HAP-1 (cell line): ENCODE measurements at regions not wholly inside any gene's neighbourhood (a gene's known extent, or its start where the extent isn't known, plus 50 kb on each side); places are given as distances from the start of the nearest gene placed in this dataset.

ENCODE experiments used
- DNase-seq, 2 experiments: peaks; one replicate each; pipeline ENCODE4 v3.0.0-alpha.2; 2016 to 2020; ENCODE audit warnings: low spot score in 2 of 2
- H3K27me3 ChIP-seq: fragments of 250-450 bp; sonication (Bioruptor Pico); 2 replicates; pipeline ENCODE4 v1.5.1; 2020; ENCODE audit warnings: low read depth, mild to moderate bottlenecking, moderate library complexity
- H3K36me3 ChIP-seq: fragments of 250-450 bp; sonication (Bioruptor Pico); replicated peaks from 2 replicates; pipeline ENCODE4 v1.5.1; 2020; ENCODE audit warnings: mild to moderate bottlenecking
- H3K4me1 ChIP-seq: fragments of 250-450 bp; sonication (Bioruptor Pico); 2 replicates; pipeline ENCODE4 v1.5.1; 2020; ENCODE audit warnings: mild to moderate bottlenecking
- H3K4me3 ChIP-seq: fragments of 250-450 bp; sonication (Bioruptor Pico); 2 replicates; pipeline ENCODE4 v1.5.1; 2020; ENCODE audit warnings: mild to moderate bottlenecking, moderate library complexity
- H3K9me3 ChIP-seq: fragments of 250-450 bp; sonication (Bioruptor Pico); 2 replicates; pipeline ENCODE4 v1.5.1; 2020; ENCODE audit warnings: mild to moderate bottlenecking, moderate library complexity
- in situ Hi-C: fragments of 300-500 bp; cut with MboI; formaldehyde crosslinking; loops from 3 replicates; pipeline ENCODE4 v1.14.3; 2020; ENCODE audit warnings: low sequenced_read_pairs, inconsistent platforms, mixed read lengths

DNA sequence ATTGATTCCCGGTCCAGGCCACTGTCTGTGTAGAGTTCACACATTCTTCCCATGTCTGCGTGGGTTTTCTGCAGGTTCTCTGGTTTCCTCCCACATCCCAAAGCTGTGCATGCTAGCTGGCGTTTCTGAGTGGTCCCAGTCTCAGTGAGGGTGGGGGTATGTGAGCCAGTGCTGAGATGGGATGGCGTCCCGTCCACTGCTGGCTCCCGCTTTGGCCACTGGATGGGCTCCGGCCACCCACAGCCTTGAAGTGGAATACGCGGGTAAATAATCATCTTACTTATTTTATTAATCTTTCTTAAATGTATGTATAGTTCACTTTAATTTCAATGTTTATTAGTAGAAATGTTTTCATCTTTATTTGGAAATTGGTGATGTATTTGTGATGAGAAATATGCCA, 343.5 kb upstream of the MANEA start:
- DNase-seq, result no peak
- in situ Hi-C loops, result no loop called here
- H3K4me1 ChIP-seq, result peaks cover 8% of the 10 kb centered on the region

DNA sequence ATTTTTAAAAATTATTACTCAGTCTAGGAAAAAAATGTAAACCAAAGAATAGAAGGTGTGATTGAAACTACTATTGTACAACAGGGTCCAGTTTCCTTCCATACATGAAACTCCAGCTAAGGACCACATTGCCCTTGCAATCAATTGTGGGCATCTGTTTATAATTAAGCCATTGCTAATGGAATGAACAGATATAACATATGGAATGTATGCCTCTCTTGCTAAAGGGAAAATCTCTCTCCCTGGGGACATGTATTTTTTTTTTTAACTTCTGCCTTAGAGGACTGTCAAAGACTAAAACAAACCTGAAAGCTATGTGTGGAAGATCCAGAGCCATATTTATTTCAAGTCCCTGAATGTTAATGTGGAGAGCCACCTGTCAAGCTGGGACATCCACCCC, 336.8 kb upstream of the MANEA start:
- no peaks in the 10 kb centered on the region for H3K27me3 ChIP-seq
- in situ Hi-C loops, result no loop called here
- DNase-seq, result no peak
- no peaks in the 10 kb centered on the region for H3K9me3 ChIP-seq
- no peaks in the 10 kb centered on the region for H3K36me3 ChIP-seq
- no peak overlapping the region for H3K4me3 ChIP-seq
- no peaks in the 10 kb centered on the region for H3K4me1 ChIP-seq

More for the DNA sequence above, 343.5 kb upstream of the MANEA start:
- Histone ChIP-seq H3K4me3 (no peak overlapping the region), H3K9me3 (no peaks in the 10 kb centered on the region), H3K36me3 (no peaks in the 10 kb centered on the region), H3K27me3 (no peaks in the 10 kb centered on the region)

DNA sequence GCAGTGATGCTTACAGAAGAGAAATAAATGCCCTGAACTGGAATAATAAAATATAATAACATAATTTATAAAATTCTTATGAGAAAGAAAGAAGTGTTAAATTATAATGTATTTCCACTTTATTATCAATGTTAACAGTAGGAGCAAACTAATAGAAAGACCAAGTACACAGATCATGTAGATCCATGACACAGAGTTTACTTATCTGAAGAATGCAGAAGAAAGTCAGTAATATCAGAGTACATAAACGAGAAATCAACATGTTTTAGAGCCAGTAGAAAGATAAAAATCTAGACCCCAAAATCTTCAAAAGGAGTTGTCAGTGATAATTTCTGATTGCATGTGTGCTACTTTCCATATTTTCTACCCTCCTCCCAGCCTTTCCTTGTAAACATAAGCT, 334.8 kb upstream of the MANEA start:
- in situ Hi-C loops, result no loop called here
- no peak overlapping the region for H3K4me3 ChIP-seq

DNA sequence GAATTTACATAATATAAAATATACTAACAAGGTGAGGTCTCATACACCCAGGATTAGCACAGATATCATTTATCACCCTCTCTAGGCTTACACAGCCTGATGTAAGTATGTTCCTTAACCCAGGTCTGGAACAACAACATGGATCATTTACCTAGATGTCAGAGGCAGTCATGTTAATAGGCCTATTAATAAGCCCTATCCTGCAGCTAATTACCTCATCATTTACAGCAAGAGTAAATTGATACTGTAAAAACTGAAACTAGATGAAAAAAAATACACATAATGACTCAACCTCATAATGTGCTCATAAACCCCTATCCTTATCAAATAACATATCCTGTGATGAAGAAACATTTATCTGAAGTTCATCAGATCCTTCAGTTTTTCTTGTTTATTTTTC, 334.3 kb upstream of the MANEA start:
- in situ Hi-C loops, result no loop called here

More for the DNA sequence above, 334.8 kb upstream of the MANEA start:
- no peaks in the 10 kb centered on the region for H3K4me1 ChIP-seq
- DNase-seq, result no peak
- no peaks in the 10 kb centered on the region for H3K27me3 ChIP-seq
- no peaks in the 10 kb centered on the region for H3K9me3 ChIP-seq
- no peaks in the 10 kb centered on the region for H3K36me3 ChIP-seq

DNA sequence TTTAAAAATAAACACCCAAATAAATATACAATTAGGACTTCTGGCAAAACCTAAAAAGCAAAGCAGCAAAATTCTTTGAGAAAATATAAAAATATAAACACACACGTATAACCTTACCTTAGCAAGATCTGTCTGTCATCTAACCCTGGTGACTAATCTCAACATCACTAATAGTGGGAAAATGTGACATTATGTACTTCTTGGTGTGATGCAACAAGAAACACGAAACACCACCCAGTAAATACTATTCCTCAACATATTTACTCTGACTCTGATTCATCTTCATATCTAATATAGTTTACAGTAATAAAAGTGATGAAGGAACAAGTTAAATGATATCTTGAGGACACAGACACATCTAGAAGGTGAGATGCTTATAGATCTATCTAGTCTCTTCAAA, 332.6 kb upstream of the MANEA start:
- no peak overlapping the region for H3K4me3 ChIP-seq
- no peaks in the 10 kb centered on the region for H3K9me3 ChIP-seq
- H3K36me3 ChIP-seq, result no peaks in the 10 kb centered on the region
- DNase-seq, result no peak
- in situ Hi-C loops, result no loop called here
- no peaks in the 10 kb centered on the region for H3K27me3 ChIP-seq
- H3K4me1 ChIP-seq, result no peaks in the 10 kb centered on the region

More for the DNA sequence above, 334.3 kb upstream of the MANEA start:
- no peaks in the 10 kb centered on the region for H3K36me3 ChIP-seq
- H3K27me3 ChIP-seq, result no peaks in the 10 kb centered on the region
- no peak for DNase-seq
- H3K9me3 ChIP-seq, result no peaks in the 10 kb centered on the region
- no peak overlapping the region for H3K4me3 ChIP-seq
- H3K4me1 ChIP-seq, result no peaks in the 10 kb centered on the region

DNA sequence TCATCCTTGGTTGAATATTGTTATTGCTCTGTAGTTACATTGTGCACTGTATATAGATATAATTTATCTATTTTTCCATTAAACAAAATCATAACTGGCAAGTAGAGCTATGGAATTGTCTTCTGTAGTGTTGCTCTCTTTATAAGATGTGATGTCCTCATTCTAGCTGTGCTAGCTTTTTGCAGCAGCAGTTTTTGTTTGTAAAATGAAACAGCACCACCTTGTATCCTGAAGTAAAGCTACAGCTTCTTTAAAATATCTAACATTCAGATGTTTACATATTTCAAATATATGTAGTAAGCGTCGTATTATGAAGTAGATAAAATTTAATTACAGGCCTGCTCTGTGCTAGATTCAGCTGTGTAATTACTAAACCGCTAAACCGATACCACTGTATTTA, 328.8 kb upstream of the MANEA start:
- Histone ChIP-seq H3K4me1 (no peaks in the 10 kb centered on the region), H3K36me3 (no peaks in the 10 kb centered on the region), H3K4me3 (no peak overlapping the region), H3K27me3 (no peaks in the 10 kb centered on the region), H3K9me3 (no peaks in the 10 kb centered on the region)
- in situ Hi-C loops, result no loop called here
- no peak for DNase-seq

DNA sequence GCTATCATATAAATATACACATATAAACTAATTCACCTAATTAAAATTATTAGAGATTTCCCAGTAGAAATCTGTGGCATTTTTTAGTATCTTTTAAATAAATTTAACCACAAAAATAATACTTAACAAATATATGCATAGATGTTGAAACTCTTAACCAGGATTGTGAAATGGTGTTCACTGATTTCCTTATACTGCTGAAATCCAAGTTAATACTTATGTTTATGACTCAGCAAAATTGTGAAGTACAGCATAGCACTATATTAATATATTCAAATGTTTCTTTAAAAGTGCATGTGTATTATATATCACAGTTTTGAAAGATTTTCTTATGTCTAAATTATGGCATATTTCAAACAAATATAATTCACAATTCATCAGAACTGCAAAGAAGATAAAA, 328.2 kb upstream of the MANEA start:
- in situ Hi-C loops, result no loop called here
- no peaks in the 10 kb centered on the region for H3K4me1 ChIP-seq
- no peak overlapping the region for H3K4me3 ChIP-seq
- no peaks in the 10 kb centered on the region for H3K9me3 ChIP-seq
- no peak for DNase-seq
- no peaks in the 10 kb centered on the region for H3K27me3 ChIP-seq
- no peaks in the 10 kb centered on the region for H3K36me3 ChIP-seq

DNA sequence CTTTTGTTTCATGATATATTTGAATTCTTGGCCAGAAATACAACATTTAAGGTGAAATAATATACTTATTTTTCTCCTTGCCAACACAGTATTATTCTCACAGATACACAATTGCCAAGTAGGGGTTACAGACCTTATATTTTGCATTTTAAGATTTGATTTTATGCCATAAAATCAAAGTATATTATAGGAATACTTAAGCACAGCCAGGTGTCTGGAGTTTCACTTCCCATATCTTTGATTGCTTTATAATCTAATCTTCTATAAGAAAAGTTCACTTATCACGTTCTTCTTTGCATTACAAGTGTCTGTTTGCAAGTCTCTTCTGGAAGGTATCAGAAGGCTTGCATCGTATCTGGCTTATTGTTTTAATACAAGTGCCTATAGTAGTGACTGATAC, 327.7 kb upstream of the MANEA start:
- Histone ChIP-seq H3K9me3 (no peaks in the 10 kb centered on the region), H3K4me3 (no peak overlapping the region), H3K27me3 (no peaks in the 10 kb centered on the region), H3K36me3 (no peaks in the 10 kb centered on the region), H3K4me1 (no peaks in the 10 kb centered on the region)
- in situ Hi-C loops, result no loop called here
- no peak for DNase-seq

DNA sequence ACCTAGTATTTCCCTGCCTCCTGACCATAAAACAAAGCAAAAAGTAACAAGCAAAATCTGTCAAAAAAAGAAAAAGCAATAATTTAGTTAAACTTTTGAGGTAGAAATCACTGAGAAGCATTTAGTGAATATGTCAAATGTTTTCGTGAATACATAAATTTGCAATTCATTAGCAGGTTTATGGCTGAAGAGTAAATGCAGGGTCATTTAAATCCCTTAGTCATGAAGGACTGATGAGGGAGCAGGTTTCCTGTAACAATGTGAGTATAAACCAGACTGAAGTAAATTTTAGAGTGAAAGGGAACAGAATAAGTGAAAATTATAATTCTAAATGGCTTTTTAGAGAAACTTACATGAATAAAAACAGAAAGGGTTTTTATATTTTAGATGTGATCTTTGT, 313.5 kb upstream of the MANEA start:
- no peaks in the 10 kb centered on the region for H3K4me1 ChIP-seq
- H3K4me3 ChIP-seq, result no peak overlapping the region
- no peak for DNase-seq
- in situ Hi-C loops, result no loop called here
- H3K27me3 ChIP-seq, result no peaks in the 10 kb centered on the region
- H3K9me3 ChIP-seq, result no peaks in the 10 kb centered on the region
- no peaks in the 10 kb centered on the region for H3K36me3 ChIP-seq

DNA sequence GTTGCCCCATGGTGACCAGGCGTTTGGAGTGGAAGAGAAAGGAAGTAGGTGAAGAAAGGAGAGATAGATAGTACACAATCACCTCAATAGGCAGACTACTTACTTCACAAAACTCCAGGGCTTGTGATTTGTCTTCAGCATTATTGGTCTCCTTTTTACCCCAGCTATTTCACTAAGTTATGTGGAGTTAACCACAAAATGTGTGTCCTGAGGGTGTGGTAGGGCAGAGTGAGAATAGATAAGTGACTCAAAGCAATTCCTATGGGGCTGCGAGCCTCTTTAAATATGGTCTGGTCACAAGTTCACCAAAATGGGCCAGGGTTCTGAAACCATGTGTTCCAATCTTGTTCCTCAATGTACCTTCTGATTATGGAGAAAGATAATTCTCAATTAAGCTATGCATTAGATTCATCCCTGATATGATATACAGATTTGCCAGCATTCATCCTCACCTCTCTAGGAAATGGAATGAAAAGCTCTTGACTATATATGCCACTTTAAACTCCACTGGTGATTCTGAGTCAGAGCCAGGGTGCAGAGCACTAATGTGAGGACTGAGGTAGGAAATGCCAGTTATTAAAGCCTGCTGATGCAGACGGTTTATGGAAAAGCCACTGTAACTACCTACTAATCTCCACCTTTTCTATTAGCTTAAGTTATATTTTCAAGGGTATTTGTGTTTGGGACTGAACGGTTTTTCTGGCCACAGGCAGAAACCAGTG, 310.6 kb upstream of the MANEA start:
- in situ Hi-C loops, result no loop called here
- H3K4me1 ChIP-seq, result no peaks in the 10 kb centered on the region
- no peak overlapping the region for H3K4me3 ChIP-seq
- H3K9me3 ChIP-seq, result no peaks in the 10 kb centered on the region
- no peaks in the 10 kb centered on the region for H3K27me3 ChIP-seq
- no peaks in the 10 kb centered on the region for H3K36me3 ChIP-seq
- no peak for DNase-seq

DNA sequence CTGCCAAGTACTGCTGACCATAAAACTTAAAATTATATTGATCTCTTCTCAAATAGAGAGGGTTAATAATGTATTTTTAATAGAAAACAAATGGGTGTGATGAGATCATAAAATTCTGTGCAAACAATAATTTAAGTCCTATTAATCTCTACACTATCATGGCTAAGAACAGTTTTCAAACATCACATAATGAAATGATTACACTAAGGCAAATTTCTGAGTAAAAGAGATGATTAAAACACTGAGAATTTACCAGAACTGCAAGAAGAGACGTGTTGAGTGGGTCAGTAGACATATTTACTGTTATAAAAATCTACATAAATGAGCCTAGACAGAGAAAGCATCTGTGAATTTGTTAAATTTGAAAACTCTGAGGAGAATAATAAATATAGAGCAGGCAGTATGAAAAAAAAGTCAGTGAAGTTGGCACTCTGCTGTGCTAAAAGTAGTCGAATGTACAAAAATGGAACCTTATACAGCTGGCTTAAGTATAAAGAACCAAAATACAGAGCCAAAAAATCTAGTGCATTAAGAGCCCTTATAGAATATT, 302.6 kb upstream of the MANEA start:
- DNase-seq, result no peak
- in situ Hi-C loops, result no loop called here
- 0 out of 2 replicates have a peak, but pooled peaks cover 2% of the 10 kb centered on the region for H3K27me3 ChIP-seq
- no peak overlapping the region for H3K4me3 ChIP-seq
- no peaks in the 10 kb centered on the region for H3K4me1 ChIP-seq
- H3K36me3 ChIP-seq, result no peaks in the 10 kb centered on the region
- H3K9me3 ChIP-seq, result no peaks in the 10 kb centered on the region

DNA sequence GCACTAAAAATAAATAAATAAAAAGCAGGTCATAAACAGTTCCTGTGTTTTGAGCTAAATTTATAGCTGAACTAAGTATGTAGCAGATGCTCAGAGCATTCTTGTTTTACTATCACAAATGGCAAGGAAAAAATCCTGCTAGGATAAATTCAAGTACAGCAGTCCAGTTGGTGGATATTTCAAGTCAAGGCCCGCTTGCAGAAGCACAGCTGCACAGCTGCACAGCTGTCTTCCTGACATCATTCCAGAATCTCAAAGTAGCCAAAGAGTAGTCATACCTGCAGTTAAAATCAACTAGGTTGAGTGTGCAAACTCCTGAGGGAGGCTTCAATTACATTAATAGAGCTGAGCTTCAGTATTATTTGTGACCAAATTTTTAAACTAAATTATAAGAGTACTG, 297.7 kb upstream of the MANEA start:
- Histone ChIP-seq H3K9me3 (no peaks in the 10 kb centered on the region), H3K4me3 (no peak overlapping the region), H3K4me1 (no peaks in the 10 kb centered on the region), H3K27me3 (peaks cover 5% of the 10 kb centered on the region; the same call in 1 of the 2 replicates), H3K36me3 (no peaks in the 10 kb centered on the region)
- DNase-seq, result no peak
- in situ Hi-C loops, result no loop called here

DNA sequence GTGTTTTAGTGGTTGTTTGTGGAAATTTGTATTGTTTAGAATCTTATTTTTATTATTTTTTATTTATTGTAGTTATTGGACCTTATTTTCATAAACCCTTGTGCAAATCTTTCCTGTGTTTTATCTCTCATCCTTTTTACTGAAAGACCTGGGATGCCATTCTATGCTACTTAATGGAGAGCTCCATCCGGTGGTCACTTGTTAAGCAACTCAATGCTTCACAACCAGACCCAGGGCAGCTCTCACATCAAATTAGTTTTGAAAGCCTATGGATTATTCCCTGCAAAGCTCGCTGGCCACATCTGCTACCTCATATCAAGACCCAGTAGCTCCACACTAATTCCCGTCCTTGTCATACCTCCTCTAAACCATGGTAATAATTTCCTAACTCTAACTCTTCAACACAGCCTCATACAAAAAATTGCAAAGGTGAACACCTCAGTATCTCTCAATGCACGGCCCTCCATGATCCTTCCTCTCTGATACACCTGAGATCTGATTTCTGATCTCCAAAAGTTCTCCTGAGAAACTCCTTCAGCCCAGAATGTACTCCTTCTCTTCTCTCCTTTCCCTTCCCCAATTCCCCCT, 296.6 kb upstream of the MANEA start:
- no peak for DNase-seq
- H3K4me1 ChIP-seq, result no peaks in the 10 kb centered on the region
- no peak overlapping the region for H3K4me3 ChIP-seq
- in situ Hi-C loops, result no loop called here
- H3K36me3 ChIP-seq, result no peaks in the 10 kb centered on the region
- H3K9me3 ChIP-seq, result no peaks in the 10 kb centered on the region
- H3K27me3 ChIP-seq, result peaks cover 5% of the 10 kb centered on the region; the same call in 1 of the 2 replicates

DNA sequence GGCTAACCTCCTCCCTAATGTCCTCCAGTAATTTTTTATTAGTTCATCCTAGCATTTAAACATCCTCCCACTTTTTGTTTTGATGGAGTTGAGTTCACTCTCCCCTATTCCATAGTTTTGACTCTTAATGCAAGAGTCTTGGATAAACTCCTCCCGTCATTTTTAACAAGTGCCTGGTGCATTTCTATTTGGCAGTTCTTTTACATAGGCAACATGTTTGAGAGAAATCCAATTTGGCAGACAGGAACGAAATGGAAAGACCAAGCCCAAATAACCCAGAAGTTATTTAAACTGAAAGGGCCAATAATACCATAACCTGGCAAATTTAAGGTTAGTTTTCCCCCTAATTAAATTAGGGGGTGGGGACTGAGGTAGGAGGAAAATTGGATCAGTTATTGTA, 291.5 kb upstream of the MANEA start:
- Histone ChIP-seq H3K9me3 (no peaks in the 10 kb centered on the region), H3K36me3 (no peaks in the 10 kb centered on the region), H3K4me1 (no peaks in the 10 kb centered on the region), H3K4me3 (no peak overlapping the region), H3K27me3 (peaks cover 3% of the 10 kb centered on the region; the same call in 1 of the 2 replicates)
- in situ Hi-C loops, result no loop called here
- no peak for DNase-seq
